Vagina (tissue), 2 donors: ENCODE measurements at regions not wholly inside any gene's neighbourhood (a gene's known extent, or its start where the extent isn't known, plus 50 kb on each side); places are given as distances from the start of the nearest gene placed in this dataset.
"Not testable (repeated sequence)": the region's sequence is repeated elsewhere in the genome, so short reads cannot be mapped to it uniquely, and the experiment has no call there.

ENCODE experiments used
- DNase-seq, 2 donors: peaks; one replicate each; pipeline ENCODE4 v3.0.0-alpha.2; 2017; ENCODE audit errors: extremely low spot score in 2 of 2
- H3K27ac ChIP-seq: fragments of 200-600 bp; sonication (generic); one replicate; pipeline ENCODE4 v1.5.1; 2019
- H3K27me3 ChIP-seq: fragments of 200-600 bp; sonication (generic); one replicate; pipeline ENCODE4 v1.5.1; 2019
- H3K36me3 ChIP-seq, 2 donors: fragments of 200-600 bp; sonication (generic); one replicate each; pipeline ENCODE4 v1.5.1; 2017 to 2019
- H3K4me1 ChIP-seq: fragments of 200-600 bp; sonication (generic); one replicate; pipeline ENCODE4 v1.5.1; 2019
- H3K4me3 ChIP-seq, 2 donors: fragments of 200-600 bp; sonication (generic); 1 replicate in 1 of 2; 2 replicates in 1 of 2; pipeline ENCODE4 v1.5.1; 2016 to 2019
- H3K9me3 ChIP-seq: fragments of 200-600 bp; sonication (generic); one replicate; pipeline ENCODE4 v1.5.1; 2019
- POLR2A ChIP-seq, 2 donors: fragments of 450-650 bp; IDR thresholded peaks; one replicate each; pipeline ENCODE4 v1.6.1; 2017; ENCODE audit warnings: antibody characterized with exemption in 2 of 2, mild to moderate bottlenecking in 2 of 2, moderate library complexity in 2 of 2
- POLR2AphosphoS5 ChIP-seq, 2 donors: sonication (generic); formaldehyde crosslinking; IDR thresholded peaks; one replicate each; pipeline ENCODE4 v1.9.0; 2017; ENCODE audit warnings: antibody characterized with exemption in 2 of 2, mild to moderate bottlenecking in 2 of 2, low read depth in 1 of 2; ENCODE audit not compliant: insufficient read depth in 1 of 2
- intact Hi-C: fragments of 100-400 bp; cut with DNase I; formaldehyde crosslinking; loops from one replicate; pipeline ENCODE4 v1.15.1; 2023
- TF ChIP-seq, protein P1 (sequence below), 3 experiments: fragments of 450-650 bp in 2 of 3; fragments of 200-600 bp in 1 of 3; sonication (generic) in 1 of 3; IDR thresholded peaks; one replicate each; pipeline ENCODE4 v1.5.1; 2017 to 2019; ENCODE audit warnings: antibody characterized with exemption in 3 of 3, mild to moderate bottlenecking in 2 of 3, moderate library complexity in 2 of 3

DNA sequence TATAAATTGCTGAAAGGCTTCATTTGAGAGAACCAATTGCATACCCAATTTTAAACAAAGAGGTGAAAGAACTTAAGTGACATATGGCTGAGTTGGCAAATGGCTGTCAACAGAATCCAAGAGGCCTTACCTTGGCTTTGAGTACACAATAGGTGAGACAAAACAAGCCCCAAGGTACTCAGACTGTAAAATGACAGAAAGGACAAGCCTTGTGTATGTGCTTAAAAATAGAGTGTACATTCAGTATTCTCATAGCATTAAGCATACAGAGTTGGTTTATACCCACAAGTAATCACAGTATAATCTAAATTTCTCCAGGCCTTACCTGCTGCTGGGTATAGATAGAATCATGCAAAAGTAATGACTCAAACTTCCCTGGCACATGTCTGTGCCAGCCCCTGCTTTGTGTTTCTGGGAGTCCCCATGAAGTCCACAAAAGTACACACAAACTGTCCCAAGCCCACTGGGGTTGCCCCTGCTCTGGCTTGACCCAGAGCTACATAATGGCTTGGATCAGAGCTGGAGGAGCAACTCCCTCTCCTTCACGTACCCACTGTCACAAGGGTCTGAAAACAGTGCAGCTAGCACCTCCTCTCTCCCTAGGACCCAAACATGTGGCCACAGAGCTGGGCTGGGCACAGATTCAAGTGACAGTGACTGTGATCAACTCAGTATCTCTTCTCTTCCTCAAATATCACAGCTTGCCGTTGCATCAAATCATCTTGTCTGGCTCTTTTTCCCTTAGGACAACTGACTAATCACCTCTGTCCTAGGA, 250.8 kb downstream of the ENC1 start:
- DNase-seq: no peak
- TF ChIP-seq POLR2AphosphoS5 (IDR thresholded peaks at IDR 0.05; ENCODE audit: insufficient read depth in 1 of 2, low read depth in 1 of 2): no peak
- no peak for TF ChIP-seq POLR2A (IDR thresholded peaks at IDR 0.05)
- TF ChIP-seq, protein P1, sequence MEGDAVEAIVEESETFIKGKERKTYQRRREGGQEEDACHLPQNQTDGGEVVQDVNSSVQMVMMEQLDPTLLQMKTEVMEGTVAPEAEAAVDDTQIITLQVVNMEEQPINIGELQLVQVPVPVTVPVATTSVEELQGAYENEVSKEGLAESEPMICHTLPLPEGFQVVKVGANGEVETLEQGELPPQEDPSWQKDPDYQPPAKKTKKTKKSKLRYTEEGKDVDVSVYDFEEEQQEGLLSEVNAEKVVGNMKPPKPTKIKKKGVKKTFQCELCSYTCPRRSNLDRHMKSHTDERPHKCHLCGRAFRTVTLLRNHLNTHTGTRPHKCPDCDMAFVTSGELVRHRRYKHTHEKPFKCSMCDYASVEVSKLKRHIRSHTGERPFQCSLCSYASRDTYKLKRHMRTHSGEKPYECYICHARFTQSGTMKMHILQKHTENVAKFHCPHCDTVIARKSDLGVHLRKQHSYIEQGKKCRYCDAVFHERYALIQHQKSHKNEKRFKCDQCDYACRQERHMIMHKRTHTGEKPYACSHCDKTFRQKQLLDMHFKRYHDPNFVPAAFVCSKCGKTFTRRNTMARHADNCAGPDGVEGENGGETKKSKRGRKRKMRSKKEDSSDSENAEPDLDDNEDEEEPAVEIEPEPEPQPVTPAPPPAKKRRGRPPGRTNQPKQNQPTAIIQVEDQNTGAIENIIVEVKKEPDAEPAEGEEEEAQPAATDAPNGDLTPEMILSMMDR (IDR thresholded peaks at IDR 0.05): no peak
- Histone ChIP-seq H3K4me3 (no peak overlapping the region), H3K9me3 (no peaks in the 10 kb centered on the region), H3K4me1 (no peaks in the 10 kb centered on the region), H3K36me3 (no peaks in the 10 kb centered on the region), H3K27me3 (no peaks in the 10 kb centered on the region), H3K27ac (no peak overlapping the region)
- intact Hi-C loops: no loop called here

DNA sequence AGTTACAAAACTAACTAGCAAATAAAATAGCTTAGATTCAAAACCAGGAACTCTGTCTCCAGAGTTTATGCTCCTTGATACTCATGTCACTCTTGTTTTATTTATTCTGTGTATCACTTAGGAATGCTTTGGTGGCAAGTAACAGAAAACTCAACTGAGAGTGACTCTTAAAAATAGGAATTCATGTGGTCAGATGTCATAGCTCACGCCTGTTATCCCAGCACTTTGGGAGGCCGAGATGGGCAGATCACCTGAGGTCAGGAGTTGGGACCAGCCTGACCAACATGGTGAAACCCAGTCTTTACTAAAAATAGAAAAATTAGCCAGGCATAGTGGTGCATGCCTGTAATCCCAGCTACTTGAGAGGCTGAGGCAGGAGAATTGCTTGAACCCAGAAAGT, 252.1 kb downstream of the ENC1 start:
- DNase-seq, intact Hi-C loops, H3K27me3 ChIP-seq, H3K27ac ChIP-seq, H3K36me3 ChIP-seq, H3K4me1 ChIP-seq, H3K9me3 ChIP-seq, H3K4me3 ChIP-seq: not testable (repeated sequence)

DNA sequence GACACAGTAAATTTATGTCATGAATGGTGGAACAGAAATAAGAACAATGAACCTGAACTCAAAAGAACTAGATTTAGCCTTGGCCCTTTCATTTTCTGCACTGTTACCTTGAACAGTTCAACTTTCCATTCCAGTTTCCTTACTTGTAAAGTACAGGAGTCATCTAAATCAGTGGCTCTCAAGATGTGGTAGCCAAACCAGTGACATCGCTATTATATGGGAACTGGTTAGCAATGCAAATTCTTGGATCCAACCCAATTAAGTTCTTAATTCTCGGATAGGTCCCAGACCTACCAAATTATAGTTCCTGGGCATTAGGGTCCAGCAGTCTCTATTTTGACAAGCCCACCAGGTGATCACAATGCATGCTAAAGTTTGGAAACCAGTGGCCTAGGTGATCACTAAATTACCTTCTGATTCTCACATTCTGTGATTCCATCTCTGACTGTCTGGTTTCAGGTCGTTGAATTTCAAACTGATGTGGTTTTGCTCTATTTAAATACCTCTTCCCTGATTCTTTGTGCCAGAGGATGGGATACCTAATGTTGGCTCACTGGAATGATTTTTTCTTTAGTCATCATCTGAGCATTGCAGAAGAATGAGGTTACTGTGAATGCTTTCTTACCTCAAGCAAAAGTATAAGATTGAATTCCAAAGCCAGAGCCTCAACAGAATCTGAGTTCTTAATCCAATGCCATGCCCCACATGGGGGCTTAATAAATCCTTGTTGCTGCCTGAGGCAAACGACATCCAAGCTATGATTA, 253.8 kb downstream of the ENC1 start:
- Histone ChIP-seq H3K4me3 (no peak overlapping the region), H3K27ac (no peak overlapping the region), H3K9me3 (no peaks in the 10 kb centered on the region), H3K27me3 (no peaks in the 10 kb centered on the region), H3K4me1 (peaks cover 10% of the 10 kb centered on the region), H3K36me3 (no peaks in the 10 kb centered on the region)
- no peak for DNase-seq
- intact Hi-C loops: no loop called here
- TF ChIP-seq, protein P1 (IDR thresholded peaks at IDR 0.05): no peak
- TF ChIP-seq POLR2A (IDR thresholded peaks at IDR 0.05) (no peak), POLR2AphosphoS5 (IDR thresholded peaks at IDR 0.05; ENCODE audit: insufficient read depth in 1 of 2, low read depth in 1 of 2) (no peak)

DNA sequence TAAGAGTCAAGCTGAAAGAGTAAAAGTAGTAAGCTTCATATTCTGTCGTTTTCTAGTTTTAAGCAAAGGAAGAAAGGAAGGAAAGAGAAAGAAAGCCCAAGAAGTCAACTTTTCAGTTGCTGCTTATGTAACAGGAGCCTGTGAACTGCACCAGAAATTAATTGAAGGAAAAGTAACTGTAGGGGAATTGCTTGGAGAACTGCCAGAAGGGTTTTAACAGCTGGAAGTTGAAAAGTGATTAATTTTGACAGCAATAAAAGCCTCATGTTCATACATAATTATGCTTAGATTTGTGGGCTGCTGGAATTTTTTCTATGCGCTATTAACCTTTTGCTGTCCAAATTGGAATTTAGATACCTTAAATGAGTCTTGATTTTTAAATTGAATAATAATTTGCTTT, 255.7 kb downstream of the ENC1 start:
- H3K4me3 ChIP-seq: no peak overlapping the region
- peaks cover 10% of the 10 kb centered on the region for H3K4me1 ChIP-seq
- H3K27me3 ChIP-seq: no peaks in the 10 kb centered on the region
- no peak for DNase-seq
- TF ChIP-seq POLR2A (IDR thresholded peaks at IDR 0.05): no peak
- TF ChIP-seq, protein P1 (IDR thresholded peaks at IDR 0.05): no peak
- no peak for TF ChIP-seq POLR2AphosphoS5 (IDR thresholded peaks at IDR 0.05; ENCODE audit: insufficient read depth in 1 of 2, low read depth in 1 of 2)
- no peak overlapping the region for H3K27ac ChIP-seq
- intact Hi-C loops: no loop called here
- H3K36me3 ChIP-seq: no peaks in the 10 kb centered on the region
- no peaks in the 10 kb centered on the region for H3K9me3 ChIP-seq

DNA sequence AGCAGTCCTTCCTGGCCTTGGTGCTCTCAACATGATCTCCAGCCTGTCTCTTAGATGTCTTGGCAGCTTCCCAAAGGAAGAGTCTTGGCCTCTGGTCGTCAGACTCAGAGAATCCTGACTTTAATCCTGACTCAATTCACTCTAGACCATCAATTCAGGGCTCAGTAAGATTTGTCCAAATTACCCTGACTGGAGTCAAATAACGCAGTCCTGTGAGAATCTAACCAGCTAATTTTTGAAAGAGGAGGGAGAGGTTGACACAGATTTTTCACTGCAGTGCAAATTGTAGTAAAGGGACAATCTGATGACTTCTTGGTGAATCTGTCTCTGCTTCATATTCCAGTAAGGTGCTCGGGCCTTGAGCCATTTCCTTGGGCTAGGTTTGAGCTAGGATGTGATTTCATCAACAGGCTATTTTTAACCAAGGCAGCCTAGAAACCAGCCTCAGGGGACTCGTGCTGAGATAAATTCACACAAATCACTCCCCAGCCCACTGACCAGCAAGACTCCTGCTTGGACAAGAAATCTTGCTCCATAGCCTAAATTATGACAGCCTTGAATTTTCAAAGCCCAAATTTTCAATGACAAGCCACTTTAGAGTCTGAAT, 257.4 kb downstream of the ENC1 start:
- Histone ChIP-seq H3K9me3 (no peaks in the 10 kb centered on the region), H3K4me1 (peaks cover 10% of the 10 kb centered on the region), H3K27ac (peak overlapping the region; percentile 3), H3K27me3 (no peaks in the 10 kb centered on the region), H3K36me3 (no peaks in the 10 kb centered on the region), H3K4me3 (no peak overlapping the region)
- intact Hi-C loops: no loop called here
- DNase-seq: no peak
- TF ChIP-seq, protein P1 (IDR thresholded peaks at IDR 0.05): no peak
- TF ChIP-seq POLR2A (IDR thresholded peaks at IDR 0.05) (no peak), POLR2AphosphoS5 (IDR thresholded peaks at IDR 0.05; ENCODE audit: insufficient read depth in 1 of 2, low read depth in 1 of 2) (no peak)
